Ovary (tissue), 3 donors: ENCODE measurements at regions not wholly inside any gene's neighbourhood (a gene's known extent, or its start where the extent isn't known, plus 50 kb on each side); places are given as distances from the start of the nearest gene placed in this dataset.

ENCODE experiments used
- EP300 ChIP-seq: sonication (generic); formaldehyde crosslinking; IDR thresholded peaks from one replicate; pipeline ENCODE4 v1.6.1; 2017; ENCODE audit warnings: antibody characterized with exemption
- POLR2A ChIP-seq: fragments of 450-650 bp; IDR thresholded peaks from one replicate; pipeline ENCODE4 v1.6.1; 2017; ENCODE audit warnings: antibody characterized with exemption, mild to moderate bottlenecking, moderate library complexity
- TF ChIP-seq, protein P1 (sequence below), 3 donors: fragments of 450-650 bp in 2 of 3; fragments of 200-600 bp in 1 of 3; IDR thresholded peaks; one replicate each; pipeline versions ENCODE4 v1.5.1 to v1.8.0; 2016 to 2022; ENCODE audit warnings: antibody characterized with exemption in 3 of 3, mild to moderate bottlenecking in 1 of 3
- donor health status: DM: no; HTN: no; CAD: no.

DNA sequence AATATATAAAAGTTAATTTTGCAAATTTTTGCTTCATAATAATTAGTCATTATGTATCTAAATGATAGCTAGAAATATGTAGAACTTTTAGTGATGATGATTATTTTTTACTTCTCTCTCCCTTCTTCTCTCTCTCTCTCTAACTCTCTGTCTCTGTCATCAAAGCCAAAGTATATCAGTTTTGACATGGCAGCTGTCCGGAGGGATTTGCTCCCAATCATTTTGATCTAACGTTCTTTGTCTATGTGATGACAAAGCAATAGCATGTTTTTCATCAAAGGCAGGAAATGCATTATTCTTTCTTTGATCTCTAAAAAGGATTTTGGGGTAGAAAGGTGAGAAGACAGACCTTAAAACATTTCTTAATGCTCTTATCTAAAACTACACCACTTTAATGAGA lies 402.1 kb downstream of the PDGFC start:
- TF ChIP-seq EP300: no peak
- TF ChIP-seq, protein P1, sequence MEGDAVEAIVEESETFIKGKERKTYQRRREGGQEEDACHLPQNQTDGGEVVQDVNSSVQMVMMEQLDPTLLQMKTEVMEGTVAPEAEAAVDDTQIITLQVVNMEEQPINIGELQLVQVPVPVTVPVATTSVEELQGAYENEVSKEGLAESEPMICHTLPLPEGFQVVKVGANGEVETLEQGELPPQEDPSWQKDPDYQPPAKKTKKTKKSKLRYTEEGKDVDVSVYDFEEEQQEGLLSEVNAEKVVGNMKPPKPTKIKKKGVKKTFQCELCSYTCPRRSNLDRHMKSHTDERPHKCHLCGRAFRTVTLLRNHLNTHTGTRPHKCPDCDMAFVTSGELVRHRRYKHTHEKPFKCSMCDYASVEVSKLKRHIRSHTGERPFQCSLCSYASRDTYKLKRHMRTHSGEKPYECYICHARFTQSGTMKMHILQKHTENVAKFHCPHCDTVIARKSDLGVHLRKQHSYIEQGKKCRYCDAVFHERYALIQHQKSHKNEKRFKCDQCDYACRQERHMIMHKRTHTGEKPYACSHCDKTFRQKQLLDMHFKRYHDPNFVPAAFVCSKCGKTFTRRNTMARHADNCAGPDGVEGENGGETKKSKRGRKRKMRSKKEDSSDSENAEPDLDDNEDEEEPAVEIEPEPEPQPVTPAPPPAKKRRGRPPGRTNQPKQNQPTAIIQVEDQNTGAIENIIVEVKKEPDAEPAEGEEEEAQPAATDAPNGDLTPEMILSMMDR (IDR thresholded peaks at IDR 0.05): no peak
- no peak for TF ChIP-seq POLR2A
